Endothelial cell of umbilical vein (primary cell): ENCODE measurements at regions not wholly inside any gene's neighbourhood (a gene's known extent, or its start where the extent isn't known, plus 50 kb on each side); places are given as distances from the start of the nearest gene placed in this dataset.

Source experiments
- CTCF ChIP-seq, 2 donors: IDR thresholded peaks; 1 replicate in 1 of 2; 2 replicates in 1 of 2; pipeline ENCODE4 v1.5.1; 2011; ENCODE audit warnings: low read length in 2 of 2, mild to moderate bottlenecking in 2 of 2, moderate library complexity in 2 of 2, control low read depth in 1 of 2, inconsistent platforms in 1 of 2, low read depth in 1 of 2; ENCODE audit not compliant: insufficient read depth in 1 of 2; ENCODE audit errors: extremely low read depth in 1 of 2
- EZH2 ChIP-seq: IDR thresholded peaks from 2 replicates; pipeline ENCODE4 v1.6.1; 2012; ENCODE audit warnings: borderline replicate concordance, low read depth, mild to moderate bottlenecking, moderate library complexity, low read length, inconsistent platforms; ENCODE audit not compliant: severe bottlenecking
- FOS ChIP-seq: IDR thresholded peaks from 2 replicates; pipeline ENCODE4 v1.6.1; 2011; ENCODE audit warnings: mild to moderate bottlenecking, low read length, moderate library complexity, borderline replicate concordance; ENCODE audit not compliant: insufficient read depth
- MAX ChIP-seq: IDR thresholded peaks from 2 replicates; pipeline ENCODE4 v1.6.1; 2011; ENCODE audit not compliant: insufficient read depth, insufficient read length
- MYC ChIP-seq: IDR thresholded peaks from one replicate; pipeline ENCODE4 v1.6.1; 2011; ENCODE audit warnings: mild to moderate bottlenecking, low read depth, low read length
- POLR2A ChIP-seq: IDR thresholded peaks from 2 replicates; pipeline ENCODE4 v1.6.1; 2012; ENCODE audit warnings: low read depth, mild to moderate bottlenecking, control low read depth, low read length
- POLR2AphosphoS5 ChIP-seq: IDR thresholded peaks from 2 replicates; pipeline ENCODE4 v1.6.1; 2012; ENCODE audit warnings: low read depth, mild to moderate bottlenecking, control low read depth, low read length, moderate library complexity; ENCODE audit not compliant: insufficient read depth

- no peak for TF ChIP-seq POLR2A
- no peak for TF ChIP-seq CTCF (IDR thresholded peaks at IDR 0.05; ENCODE audit: extremely low read depth in 1 of 2, insufficient read depth in 1 of 2, low read depth in 1 of 2, low read length in 2 of 2)
- no peak for TF ChIP-seq POLR2AphosphoS5
- TF ChIP-seq FOS = no peak
- no peak for TF ChIP-seq MAX
- no peak for TF ChIP-seq EZH2
- no peak for TF ChIP-seq MYC
Measured at GRCh38 chr6:111984516-111985201, 69.2 kb upstream of the CCN6 start.
